Panc1 (cell line): ENCODE measurements at regions not wholly inside any gene's neighbourhood (a gene's known extent, or its start where the extent isn't known, plus 50 kb on each side); places are given as distances from the start of the nearest gene placed in this dataset.

Experiments used
- CTCF ChIP-seq: fragments of 450-650 bp; IDR thresholded peaks from 2 replicates; pipeline ENCODE4 v1.5.1; 2017; ENCODE audit warnings: mild to moderate bottlenecking
- POLR2AphosphoS5 ChIP-seq: IDR thresholded peaks from 2 replicates; pipeline ENCODE4 v1.6.1; 2012; ENCODE audit warnings: mild to moderate bottlenecking, low read depth, low read length, moderate library complexity
- REST ChIP-seq, 2 experiments: IDR thresholded peaks; 2 replicates each; pipeline ENCODE4 v1.6.1; 2011 to 2012; ENCODE audit warnings: low read depth in 2 of 2, control low read depth in 1 of 2, low read length in 1 of 2, mild to moderate bottlenecking in 1 of 2, moderate library complexity in 1 of 2; ENCODE audit not compliant: insufficient read depth in 1 of 2
- SIN3A ChIP-seq: IDR thresholded peaks from 2 replicates; pipeline ENCODE4 v1.6.1; 2012; ENCODE audit warnings: low read depth, mild to moderate bottlenecking, low read length, moderate library complexity, borderline replicate concordance; ENCODE audit not compliant: insufficient read depth
- TCF7L2 ChIP-seq: IDR thresholded peaks from 2 replicates; pipeline ENCODE4 v1.6.1; 2011; ENCODE audit warnings: mild to moderate bottlenecking, low read depth, low read length, inconsistent platforms

DNA sequence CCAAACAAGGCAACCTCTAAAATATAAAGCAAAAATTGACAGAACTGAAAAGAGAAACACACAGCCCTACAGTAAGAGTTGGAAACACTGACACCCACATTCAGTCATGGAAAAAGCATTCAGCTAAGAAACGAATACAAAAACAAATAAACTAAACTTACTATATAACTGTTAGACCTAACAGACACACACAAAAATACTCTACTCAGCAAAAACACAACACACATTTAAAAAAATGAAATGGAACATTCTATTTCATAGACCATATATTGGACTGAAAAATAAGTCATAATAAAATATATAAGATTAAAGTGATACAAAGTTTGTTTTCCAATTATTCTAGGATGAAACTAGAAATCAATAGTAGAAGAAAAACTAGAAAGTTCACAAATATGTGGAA, 488.8 kb upstream of the POU3F4 start:
- TF ChIP-seq CTCF (no peak), SIN3A (no peak), REST (IDR thresholded peaks at IDR 0.05; ENCODE audit: insufficient read depth in 1 of 2, low read depth in 2 of 2, low read length in 1 of 2) (no peak), POLR2AphosphoS5 (no peak), TCF7L2 (no peak)
